NCI-H1417 (cell line): ENCODE measurements at regions not wholly inside any gene's neighbourhood (a gene's known extent, or its start where the extent isn't known, plus 50 kb on each side); places are given as distances from the start of the nearest gene placed in this dataset.

Source experiments
- DNase-seq, 3 experiments: peaks; one replicate each; lab custom pipeline; 2025; lab: John Stamatoyannopoulos, UW

DNA sequence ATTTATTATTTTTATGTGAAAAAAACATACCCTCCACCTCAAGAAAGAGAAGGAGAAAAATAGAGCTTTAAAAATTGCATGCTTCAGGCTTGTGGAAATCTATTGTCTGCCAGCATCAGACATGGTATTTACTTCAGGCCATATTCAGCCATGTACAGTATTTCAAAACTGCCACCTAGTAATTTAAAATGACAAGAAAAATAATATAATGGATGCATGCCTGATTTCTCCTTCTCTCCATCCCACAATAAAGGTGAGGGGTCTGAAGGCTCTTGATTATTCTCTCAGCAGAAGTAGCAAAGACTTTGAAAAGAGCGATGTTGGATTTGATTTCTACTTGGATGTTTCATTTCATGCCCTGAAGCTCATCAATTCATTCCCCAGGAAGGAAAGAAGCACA, 250.7 kb downstream of the TBC1D4 start:
- DNase-seq = no peak

DNA sequence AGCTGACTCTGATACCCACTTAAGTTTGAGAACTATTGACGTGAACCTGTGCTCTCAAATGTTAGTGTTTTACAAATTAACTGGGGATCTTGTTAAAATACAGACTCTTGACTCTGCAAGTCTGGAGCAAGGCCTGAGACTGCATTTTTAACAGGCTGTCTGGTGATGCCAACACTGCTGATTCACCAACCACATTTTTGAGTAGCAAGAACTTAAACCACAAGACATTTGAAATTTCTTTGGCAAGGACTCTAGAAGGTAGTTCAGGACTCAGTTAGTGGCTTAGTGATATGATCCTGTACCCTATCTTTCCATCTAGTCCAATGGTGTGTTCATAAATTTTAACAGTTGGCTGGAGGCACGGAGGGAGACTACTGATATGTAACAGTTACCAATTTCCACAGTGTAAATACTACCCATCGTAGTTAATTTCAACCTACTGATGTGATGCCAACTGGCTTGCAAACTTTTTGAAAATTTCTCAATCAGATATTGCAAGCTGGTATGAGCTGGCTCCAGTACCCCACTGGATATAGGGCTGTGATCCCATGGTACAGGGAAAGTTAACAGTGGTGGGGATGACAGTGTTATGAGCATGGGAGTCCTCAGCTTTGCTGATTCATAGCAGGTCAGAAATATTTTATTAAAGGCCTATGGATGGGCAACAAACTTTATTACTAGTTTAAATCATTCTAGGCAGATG, 255.1 kb downstream of the TBC1D4 start:
- no peak for DNase-seq

DNA sequence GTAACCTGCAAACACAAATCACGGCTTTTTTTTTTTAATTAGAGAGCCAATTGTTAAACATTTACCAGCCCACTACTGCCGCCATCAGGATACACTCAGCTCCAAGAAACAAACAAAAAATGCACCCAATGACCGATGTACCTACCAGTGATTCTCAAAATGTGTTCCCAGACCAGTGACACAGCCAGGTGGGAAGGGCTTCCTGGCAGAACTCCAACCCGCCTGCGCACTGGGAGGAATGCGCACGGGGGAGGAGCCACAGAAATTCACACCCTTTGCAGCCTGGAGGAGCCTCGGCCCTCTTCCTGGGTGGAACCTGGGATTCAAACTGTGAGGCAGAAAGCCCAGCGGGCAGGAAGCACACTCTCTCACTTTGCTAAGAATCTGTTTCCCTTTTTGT, 255.9 kb downstream of the TBC1D4 start:
- DNase-seq = no peak

DNA sequence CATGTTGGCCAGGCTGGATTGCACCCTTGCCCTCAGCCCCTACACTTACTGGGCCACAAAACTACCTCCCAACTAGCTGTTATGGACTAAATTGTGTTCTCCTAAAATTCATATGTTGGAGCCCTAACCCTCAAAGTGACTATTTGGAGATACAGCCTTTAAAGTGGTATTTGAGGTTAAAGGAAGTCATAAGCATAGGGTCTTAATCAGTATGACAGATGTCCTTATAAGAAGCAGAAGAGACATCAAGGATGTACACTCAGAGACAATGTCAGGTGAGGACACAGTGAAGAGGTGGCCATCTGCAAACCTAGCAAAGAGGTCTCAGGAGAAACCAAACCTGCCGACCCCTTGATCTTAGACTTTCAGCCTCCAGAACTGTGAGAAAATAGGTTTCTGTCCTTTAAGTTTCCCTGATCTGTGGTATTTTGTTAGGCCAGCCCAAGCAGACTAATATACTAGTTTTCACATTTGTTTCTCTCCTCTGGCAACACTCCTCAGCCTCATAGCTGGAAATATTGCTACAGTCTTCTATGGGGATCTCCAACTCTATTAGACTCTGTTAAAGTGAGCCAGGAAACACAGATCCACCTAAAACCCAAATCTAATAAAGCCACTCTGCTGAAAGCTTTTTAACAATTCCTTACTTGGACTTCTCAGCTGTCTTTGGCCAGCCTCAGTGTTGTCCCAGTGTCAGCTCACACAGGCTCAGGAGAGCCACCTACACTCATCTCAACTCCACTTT, 256.5 kb downstream of the TBC1D4 start:
- DNase-seq = no peak

DNA sequence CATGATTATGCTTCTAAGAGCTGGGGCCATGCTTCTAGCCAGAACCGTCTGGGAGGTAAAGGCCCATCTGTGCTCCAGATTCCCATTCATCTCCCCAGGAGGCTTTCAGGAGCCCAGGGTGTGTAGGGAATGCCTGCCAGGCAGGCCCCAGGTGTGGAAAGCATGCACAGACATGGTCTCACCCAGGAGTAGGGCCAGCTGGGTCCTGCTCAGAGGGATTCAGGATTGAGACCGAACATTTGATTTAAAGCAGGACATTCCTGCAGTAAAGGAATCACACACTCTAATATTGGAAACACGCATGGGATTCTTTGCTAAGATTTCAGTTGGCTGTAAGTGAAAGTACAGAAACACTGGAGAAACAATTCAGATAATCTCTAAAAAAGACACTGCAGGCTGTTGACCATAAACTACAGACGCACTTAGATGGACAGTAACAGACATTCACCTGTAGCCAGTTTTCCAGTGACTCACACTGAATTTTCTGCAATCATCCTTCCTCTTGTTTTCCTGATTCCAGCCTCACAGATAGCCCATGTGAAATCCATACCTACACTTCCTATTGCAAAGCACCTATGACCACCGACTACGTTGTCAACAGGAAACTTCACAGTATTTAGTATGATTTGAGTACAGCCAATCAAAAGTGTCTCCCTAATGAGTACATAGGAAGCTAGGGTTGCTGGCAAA, 257.8 kb downstream of the TBC1D4 start:
- no peak for DNase-seq

DNA sequence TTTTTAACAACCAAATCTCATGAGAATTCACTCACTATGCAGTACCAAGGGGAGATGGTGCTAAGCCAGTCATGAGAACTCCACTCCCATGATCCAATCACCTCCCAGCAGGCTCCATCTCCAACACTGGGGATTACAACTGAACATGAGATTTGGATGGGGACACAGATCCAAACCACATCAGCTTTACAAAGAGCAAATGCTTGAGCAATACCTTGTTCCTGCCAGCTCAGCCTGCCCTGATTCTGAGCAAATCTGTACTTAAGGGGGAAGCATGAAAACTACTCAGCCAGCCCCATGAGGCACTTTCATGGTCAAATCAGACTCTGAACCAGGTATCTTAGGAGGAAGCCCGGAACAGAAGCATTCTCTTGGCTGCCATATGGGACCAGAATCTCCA, 259.9 kb downstream of the TBC1D4 start:
- DNase-seq = no peak

DNA sequence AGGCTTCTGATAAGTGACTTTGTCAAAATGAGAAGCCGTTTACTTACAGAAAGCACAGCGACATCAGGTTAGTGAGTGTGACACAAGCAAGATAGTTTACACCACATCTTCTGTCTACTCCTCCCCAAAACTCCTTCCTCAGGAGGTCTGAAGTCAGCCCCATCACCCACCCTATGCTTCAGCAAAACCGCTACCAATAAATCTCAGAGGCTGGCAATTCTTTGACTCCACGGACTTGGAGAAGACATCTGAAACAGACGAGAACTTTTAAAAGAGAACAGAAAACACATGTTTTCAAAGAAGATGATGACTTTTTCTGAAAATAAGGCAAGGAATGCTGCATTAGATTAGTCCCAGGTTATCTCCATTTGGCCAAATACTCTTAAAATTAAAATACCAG, 261.1 kb downstream of the TBC1D4 start:
- no peak for DNase-seq

DNA sequence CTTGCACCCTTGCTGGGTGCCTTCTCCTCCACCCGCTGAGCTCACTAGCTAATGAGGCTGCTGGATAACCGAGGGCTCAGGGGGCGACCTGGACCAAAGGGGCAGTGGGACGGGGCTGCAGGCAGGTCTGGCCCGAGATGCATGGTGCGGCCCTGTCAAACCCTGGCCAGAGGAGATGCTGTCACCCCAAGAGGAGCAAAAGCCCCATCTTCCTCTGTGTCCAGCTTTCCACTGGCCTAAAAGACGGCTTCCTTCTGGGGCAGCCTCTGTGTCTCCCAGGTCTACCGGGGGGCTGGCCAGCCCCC, 261.8 kb downstream of the TBC1D4 start:
- no peak for DNase-seq

DNA sequence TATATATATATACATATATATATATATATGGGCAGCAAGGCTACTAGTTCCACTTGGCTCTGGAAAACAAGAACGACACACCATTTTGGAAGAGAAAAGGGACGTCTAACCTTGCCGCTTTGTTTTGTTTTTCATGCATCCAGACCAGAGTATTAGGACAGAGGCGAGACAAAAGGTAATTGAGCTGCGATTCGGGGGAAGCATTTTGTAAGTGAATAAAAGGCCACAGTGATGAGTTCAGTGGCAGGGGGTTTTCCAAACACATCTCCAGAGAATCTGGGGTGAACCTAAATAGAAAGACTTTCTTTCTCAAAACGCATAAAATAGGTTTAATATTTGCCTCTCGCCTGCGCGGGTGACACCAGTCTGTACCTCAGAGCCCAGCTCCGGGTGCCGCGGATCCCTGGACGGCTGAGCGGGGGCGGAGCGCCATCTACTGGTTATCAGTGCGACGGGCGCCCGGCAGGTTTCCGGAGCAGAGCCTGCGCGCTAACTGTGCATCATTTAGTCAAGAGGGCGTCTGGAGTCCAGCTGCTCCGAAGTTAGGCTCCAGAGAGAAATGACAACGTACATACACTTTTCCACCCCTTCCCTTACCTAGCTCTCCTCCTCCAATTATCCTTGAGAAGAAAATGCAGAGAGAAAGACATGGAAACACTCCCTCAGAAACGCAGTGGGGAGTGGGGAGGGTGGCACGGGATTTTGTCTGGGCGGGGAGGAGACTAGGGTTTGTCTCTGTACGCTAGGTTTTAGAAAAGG, 262.3 kb downstream of the TBC1D4 start:
- DNase-seq = peak; percentile 80 to 95 (median 88)

DNA sequence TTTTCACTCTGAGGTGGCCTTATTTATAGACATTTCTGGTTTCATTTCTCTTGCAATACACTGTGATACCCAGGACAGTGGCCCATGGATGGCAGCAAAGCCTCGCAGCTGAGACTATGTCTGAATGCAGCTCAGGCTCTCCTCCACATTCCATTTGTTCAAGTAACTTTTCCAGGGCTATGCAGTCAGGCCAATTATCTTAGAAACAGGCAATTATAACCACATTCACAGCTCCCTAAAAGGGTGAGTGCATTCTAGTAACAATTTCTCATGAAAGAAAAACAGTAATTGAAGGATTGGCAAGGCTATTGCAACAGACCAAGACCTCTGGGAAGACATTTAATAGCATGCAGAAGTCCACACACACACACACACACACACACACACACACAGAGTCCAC, 264.0 kb downstream of the TBC1D4 start:
- peak in 1 of 3 experiments; percentile 32 for DNase-seq

DNA sequence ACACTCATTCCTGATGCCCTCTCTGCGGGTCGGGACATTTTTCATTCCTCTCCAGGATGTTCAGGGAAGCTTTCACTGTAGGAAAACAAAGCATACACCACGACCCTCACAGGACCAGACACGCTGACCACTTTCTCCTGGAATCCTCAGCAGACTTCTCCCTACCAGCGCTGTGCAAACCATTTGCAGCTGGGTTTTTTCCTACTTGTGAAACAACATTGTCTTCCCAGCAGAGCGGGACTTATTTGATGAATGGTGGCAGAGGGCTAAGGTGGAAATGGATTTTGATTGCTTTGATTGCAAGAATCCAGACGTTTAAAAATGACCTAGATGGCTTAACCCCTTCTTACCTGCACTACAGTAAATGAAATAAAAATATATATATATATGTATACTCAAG, 265.9 kb downstream of the TBC1D4 start:
- no peak for DNase-seq

DNA sequence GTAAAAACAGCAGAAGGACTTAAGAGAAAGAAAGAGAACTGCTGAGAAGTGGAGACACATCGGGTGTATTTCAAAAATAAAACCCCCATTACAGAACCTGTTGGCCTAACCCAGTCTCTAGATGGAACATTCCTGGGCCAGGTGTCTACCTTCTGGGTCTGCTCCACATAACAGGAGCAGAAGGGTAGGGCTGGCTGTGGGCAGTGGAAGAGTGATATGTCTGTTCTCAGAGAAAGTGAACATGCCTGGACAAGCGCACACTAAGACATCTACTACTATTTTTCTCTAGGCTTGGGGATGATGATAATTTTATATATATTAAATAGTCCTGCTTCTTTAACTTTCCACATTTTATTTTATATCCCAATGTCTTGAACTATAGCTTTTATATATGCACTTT, 267.1 kb downstream of the TBC1D4 start:
- no peak for DNase-seq

DNA sequence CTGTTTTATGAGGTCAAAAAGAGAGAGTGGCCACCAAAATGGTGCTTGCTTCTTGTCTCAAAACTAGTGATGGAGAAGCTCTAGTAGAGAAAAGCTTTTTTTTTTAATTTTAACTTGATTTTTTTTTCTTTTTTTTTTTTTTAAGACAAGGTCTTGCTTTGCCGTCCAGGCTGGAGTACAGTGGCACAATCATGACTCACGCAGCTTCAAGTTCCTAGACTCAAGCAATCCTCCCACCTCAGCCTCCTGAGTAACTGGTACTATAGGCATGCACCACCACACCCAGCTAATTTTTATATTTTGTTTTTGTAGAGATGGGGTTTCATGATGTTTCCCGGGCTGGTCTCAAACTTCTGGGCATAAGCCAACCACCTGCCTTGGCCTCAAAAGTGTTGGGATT, 279.0 kb downstream of the TBC1D4 start:
- DNase-seq = no peak

DNA sequence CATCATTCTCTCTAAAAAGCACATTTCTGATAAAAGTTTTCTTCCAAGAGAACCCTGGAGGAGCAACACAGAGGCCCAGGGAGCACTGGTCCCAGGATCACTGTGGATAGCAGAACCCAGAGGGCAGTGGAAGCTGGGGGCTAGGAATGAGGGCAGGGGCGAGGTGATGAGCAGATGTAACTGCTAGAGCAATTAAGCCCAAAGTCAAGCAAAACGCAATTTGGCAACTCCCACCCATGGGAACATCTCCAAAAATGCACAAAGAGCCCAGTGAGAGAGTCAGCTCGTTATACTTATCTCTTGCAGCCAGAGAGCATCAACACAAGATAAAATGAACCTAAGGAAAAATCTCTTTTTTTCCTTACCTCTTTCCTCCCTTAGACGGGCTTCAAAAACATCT, 284.2 kb downstream of the TBC1D4 start:
- DNase-seq = no peak

DNA sequence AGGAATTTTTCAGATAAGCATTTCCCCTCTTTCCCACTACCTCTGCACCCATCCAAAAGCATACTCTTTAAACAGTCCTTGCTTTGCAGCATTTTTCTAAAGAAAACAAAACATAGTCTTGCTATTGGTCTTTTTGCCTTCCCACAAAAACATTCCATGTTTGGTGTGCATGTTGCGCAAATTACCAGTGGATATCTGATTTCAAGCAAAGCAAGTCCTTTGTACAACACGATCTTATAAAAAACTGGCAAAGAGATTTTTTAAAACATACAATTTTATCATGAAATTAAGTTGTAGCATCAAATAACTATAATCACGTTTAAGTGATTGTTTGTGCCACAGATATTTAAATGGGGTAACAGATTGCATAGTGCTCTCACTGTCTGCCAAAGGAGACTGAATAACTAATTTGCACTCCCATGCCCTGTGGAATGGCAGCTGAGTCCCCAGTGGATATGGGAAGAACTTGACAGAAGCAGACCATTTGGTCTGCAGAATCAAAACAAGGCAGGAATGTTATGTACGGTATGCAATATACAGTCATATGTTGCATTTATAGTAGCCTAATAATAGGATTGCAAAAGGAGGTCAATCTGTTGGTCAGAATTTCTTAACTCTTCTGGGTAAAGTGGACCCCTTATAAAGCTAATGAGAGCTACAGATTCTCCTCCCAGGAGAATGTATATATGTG, 285.7 kb downstream of the TBC1D4 start:
- DNase-seq = no peak

DNA sequence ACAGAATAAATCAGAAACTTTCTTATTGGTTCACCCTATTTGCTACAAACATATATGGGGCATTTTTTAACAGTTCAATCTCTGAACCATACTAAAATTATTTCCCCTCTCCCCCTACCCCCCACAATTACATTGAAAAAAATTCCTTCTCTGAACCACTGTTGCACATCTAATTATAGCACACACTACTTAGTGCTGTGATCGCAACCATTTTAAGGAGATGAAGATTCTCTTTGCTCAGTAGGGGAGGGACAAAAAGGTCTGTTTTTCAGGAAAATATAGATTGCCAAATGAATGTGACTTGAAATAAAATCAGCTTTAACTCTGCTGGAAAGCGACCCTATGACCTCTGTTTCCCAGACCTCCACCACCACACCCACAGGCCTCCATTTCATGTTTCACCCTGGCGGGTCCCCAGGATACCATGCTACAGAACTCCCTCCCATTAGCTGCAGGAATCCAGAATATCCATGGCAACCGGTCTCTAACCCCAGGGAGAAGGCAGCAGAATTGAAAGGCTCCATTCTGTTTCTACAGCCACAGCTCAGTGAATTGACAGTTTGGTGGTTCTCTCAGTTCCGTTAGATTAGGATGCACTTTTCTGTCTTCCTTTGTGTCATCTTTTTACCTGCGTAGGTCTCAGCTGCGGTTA, 286.3 kb downstream of the TBC1D4 start:
- DNase-seq = peak in 1 of 3 experiments; percentile 26

DNA sequence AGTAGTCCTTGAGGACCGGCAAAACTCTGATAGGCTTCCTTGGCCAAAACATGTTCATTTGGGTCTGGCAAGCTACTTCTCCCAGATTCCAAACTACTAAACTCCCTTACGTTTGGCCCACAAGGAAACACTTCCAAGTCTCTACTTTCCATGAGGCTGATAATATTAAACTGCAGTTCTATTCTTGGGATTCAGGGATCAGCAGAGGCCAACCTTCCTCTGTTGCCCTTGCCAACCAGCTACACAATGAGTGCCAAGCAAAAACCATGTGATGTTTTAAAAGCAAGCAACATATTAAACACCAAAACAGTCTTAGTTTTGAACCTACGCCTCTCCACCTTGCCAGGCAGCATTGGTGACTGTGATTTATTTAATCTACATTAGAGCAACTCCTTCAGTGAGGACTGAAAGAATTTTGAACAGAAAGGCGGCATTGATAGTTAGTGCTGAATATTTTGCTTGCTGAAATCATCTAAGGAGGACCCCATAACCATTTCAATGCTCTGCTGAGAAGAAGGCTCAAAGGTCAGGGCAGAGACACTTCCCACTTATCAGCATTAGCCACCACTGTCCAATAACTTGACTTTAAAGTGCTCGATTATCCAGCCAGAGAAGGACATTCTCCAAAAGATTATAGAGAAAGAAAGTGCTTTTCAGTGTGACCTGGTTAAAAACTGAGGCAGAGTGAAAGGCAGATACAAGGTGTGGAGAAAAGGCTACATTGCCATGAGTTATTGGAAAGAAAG, 287.1 kb downstream of the TBC1D4 start:
- no peak for DNase-seq

DNA sequence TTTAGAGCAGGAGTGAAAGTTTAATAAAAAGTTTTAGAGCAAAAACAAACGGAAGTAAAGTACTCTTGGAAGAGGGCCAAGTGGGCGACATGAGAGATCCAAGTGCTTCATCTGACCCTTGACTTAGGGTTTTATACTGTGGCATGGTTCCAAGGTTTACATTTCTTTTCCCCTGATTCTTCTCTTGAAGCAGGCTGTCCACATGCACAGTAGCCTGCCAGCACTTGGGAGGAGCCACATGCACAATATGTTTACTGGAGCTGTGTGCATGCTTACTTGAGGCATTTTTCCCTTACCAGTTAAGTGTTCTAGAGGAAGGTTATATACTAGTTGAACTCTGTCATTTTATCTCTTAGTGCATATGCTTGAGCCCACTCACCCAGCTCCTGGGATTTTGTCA, 295.6 kb downstream of the TBC1D4 start:
- no peak for DNase-seq

DNA sequence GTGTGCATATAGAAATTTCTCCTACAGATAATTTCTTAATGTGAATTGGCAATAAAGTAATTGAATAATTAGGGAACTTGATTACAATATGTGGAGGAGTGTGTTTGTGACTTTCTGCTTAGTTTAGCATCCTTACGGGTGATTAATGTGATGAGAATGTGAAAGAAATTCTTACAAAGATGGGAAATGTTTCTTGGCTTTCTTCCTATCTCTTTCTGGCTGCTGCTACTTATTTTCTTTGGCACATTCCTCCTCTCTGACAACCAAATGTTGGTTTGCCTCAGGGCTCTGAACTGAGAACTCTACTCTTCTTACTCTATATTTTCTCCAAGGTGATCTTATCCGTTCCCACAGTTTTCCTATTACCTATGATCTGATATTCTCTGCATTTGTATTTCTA, 300.1 kb downstream of the TBC1D4 start:
- DNase-seq = no peak

DNA sequence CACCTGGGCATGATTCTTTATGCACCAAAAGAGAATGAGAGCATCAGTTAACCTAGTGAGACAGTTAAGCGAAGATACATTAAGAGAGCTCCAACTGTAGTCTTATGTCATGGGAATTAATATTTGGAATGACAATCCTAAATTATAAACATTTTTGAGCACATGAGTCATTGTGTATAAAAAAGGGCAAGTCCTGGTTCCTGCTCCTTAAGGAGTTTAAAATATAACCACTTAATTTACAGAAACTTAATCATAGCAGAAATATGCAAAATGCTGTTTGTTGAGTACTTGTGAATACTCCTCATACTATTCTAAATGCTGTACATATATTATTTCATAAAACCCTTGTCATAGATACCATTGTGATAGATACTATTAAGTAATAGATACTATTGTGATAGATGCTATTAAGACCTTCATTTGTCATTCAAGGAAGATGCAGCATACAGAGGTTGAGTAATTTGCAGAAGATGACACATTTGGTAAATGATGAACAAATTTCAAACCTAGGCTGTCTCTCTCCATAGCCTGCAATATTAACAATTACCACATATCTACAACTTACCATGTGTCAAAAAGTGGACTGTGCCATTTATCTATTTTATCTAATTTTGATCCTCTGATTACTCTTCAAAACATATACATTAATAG, 301.0 kb downstream of the TBC1D4 start:
- DNase-seq = no peak
